ENCODE measurements at regions not wholly inside any gene's neighbourhood (a gene's known extent, or its start where the extent isn't known, plus 50 kb on each side); places are given as distances from the start of the nearest gene placed in this dataset.

DNA sequence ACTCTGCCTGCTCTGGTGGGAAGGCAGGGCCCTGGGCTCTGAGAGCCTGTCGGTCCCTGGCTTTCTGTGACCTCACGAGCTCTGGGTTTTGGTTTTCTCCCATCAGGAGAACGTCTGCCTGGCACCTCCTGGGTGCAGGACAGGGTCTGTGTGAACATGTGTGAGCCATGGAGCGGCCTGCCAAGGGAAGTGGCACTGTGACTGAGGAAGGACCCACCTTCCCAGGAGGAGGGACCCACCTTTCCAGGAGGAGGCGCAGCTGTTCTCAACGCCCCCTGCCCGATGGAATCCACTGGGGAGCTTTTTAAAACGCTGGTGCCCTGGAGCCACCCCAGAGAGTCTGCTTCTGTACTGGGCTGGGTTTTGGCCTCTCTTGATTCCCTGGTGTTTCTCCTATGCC is 168.7 kb downstream of the GLI2 start:
- TF ChIP-seq GATA2 (IDR thresholded peaks at IDR 0.05; ENCODE audit: low read depth, low read length) = no peak
- TF ChIP-seq GATA3 (IDR thresholded peaks at IDR 0.05; ENCODE audit: low read depth, low read length) = no peak

Measured in SH-SY5Y (cell line).